PC-3 (cell line): ENCODE measurements at regions not wholly inside any gene's neighbourhood (a gene's known extent, or its start where the extent isn't known, plus 50 kb on each side); places are given as distances from the start of the nearest gene placed in this dataset.
A peak's percentile ranks its signal among the peaks of the same experiment; 100 is the strongest.

Experiments
- ATAC-seq: fragments of 200-7000 bp; cut with Tn5 transposase; 2 replicates; pipeline ENCODE4 v1.9.1; 2020; ENCODE audit warnings: mild to moderate bottlenecking, moderate library complexity
- BruUV-seq: library from RNA; stranded (reverse); fragments of 400-500 nt; replicated peaks from 2 replicates; lab custom pipeline; 2021; lab: Mats Ljungman, UMichigan
- CTCF ChIA-PET: fragments of 300-600 bp; sonication (Branson Sonifier 250); formaldehyde crosslinking; loops from one replicate; lab custom pipeline; 2022; ENCODE audit warnings: antibody characterized with exemption; lab: Charles Lee
- POLR2A ChIA-PET: fragments of 300-600 bp; sonication (Branson Sonifier 250); formaldehyde crosslinking; loops from one replicate; lab custom pipeline; 2022; ENCODE audit warnings: antibody characterized with exemption; ENCODE audit not compliant: unreplicated experiment; lab: Charles Lee
- DNase-seq: peaks from one replicate; pipeline ENCODE4 v3.0.0-alpha.2; 2015
- H2AFZ ChIP-seq: fragments of 300-600 bp; sonication (generic); 2 replicates; pipeline ENCODE4 v1.6.0; 2016; ENCODE audit warnings: antibody characterized with exemption, low read length
- H3F3A ChIP-seq: fragments of 300-600 bp; sonication (generic); one replicate; pipeline ENCODE4 v1.6.0; 2017; ENCODE audit warnings: antibody characterized with exemption, low read length, control low read depth, mild to moderate bottlenecking; ENCODE audit not compliant: unreplicated experiment
- H3K27ac ChIP-seq: fragments of 300-600 bp; sonication (generic); 2 replicates; pipeline ENCODE4 v1.5.1; 2016; ENCODE audit warnings: mild to moderate bottlenecking, low read length
- H3K27me3 ChIP-seq: fragments of 300-600 bp; sonication (generic); 2 replicates; pipeline ENCODE4 v1.6.1; 2016; ENCODE audit warnings: low read length, mixed read lengths
- H3K36me3 ChIP-seq: fragments of 300-600 bp; sonication (generic); 2 replicates; pipeline ENCODE4 v1.6.1; 2016; ENCODE audit warnings: low read depth, mixed run types, low read length, mixed read lengths
- H3K4me1 ChIP-seq: fragments of 300-600 bp; sonication (generic); 2 replicates; pipeline ENCODE4 v1.5.1; 2016; ENCODE audit warnings: low read length; ENCODE audit not compliant: insufficient read depth
- H3K4me2 ChIP-seq: fragments of 300-600 bp; sonication (generic); 2 replicates; pipeline ENCODE4 v1.6.0; 2016; ENCODE audit warnings: low read length
- H3K4me3 ChIP-seq: fragments of 300-600 bp; sonication (generic); 2 replicates; pipeline ENCODE4 v1.5.1; 2016; ENCODE audit warnings: mild to moderate bottlenecking, low read length, mixed read lengths
- H3K79me2 ChIP-seq: fragments of 300-600 bp; sonication (generic); 2 replicates; pipeline ENCODE4 v1.6.1; 2017; ENCODE audit warnings: low read length, mixed read lengths
- H3K9ac ChIP-seq: fragments of 300-600 bp; sonication (generic); 2 replicates; pipeline ENCODE4 v1.6.0; 2016; ENCODE audit warnings: mild to moderate bottlenecking, low read length
- H3K9me2 ChIP-seq: fragments of 300-600 bp; sonication (generic); replicated peaks from 2 replicates; pipeline ENCODE4 v1.6.1; 2016; ENCODE audit warnings: mixed run types, low read length, mixed read lengths
- H3K9me3 ChIP-seq: fragments of 300-600 bp; sonication (generic); 2 replicates; pipeline ENCODE4 v1.6.1; 2016; ENCODE audit warnings: low read length, mixed read lengths
- H4K20me1 ChIP-seq: fragments of 300-600 bp; sonication (generic); 2 replicates; pipeline ENCODE4 v1.6.1; 2016; ENCODE audit warnings: low read length, mixed read lengths
- CTCF ChIP-seq: fragments of 300-600 bp; sonication (generic); conservative IDR thresholded peaks from 2 replicates; pipeline ENCODE4 v1.5.1; 2017; ENCODE audit warnings: antibody characterized with exemption, low read depth, mild to moderate bottlenecking, low read length
- EZH2 ChIP-seq: fragments of 300-600 bp; sonication (generic); IDR thresholded peaks from one replicate; pipeline ENCODE4 v1.6.1; 2017; ENCODE audit warnings: antibody characterized with exemption, mild to moderate bottlenecking, low read length; ENCODE audit not compliant: unreplicated experiment
- EZH2phosphoT487 ChIP-seq: fragments of 300-600 bp; sonication (generic); IDR thresholded peaks from 2 replicates; pipeline ENCODE4 v1.6.1; 2018; ENCODE audit warnings: mild to moderate bottlenecking, antibody characterized with exemption, low read length, borderline replicate concordance
- intact Hi-C: fragments of 100-400 bp; cut with micrococcal nuclease; formaldehyde crosslinking; loops from 2 replicates; pipeline ENCODE4 v1.9.0; 2023

- Histone ChIP-seq H3K4me2 (peak overlapping the region; percentile 80), H3K9me2 (no peaks in the 10 kb centered on the region), H3K36me3 (no peaks in the 10 kb centered on the region), H3K27ac (no peak overlapping the region), H3K4me1 (peaks cover 8% of the 10 kb centered on the region; the same call in 1 of the 2 replicates), H3F3A (no peaks in the 10 kb centered on the region), H4K20me1 (no peaks in the 10 kb centered on the region), H2AFZ (0 out of 2 replicates have a peak overlapping the region, but pooled peaks have one; percentile 64), H3K4me3 (no peak overlapping the region), H3K9me3 (no peaks in the 10 kb centered on the region), H3K79me2 (no peaks in the 10 kb centered on the region), H3K27me3 (no peaks in the 10 kb centered on the region), H3K9ac (no peak overlapping the region)
- DNase-seq (no peak), ATAC-seq (no peak)
- ChIA-PET POLR2A (no interaction called here), CTCF (interaction anchor here (0.5 to 0.8 kb wide), 2 partner anchors 24 to 111 kb away, joined by 3 read pairs; no protein-coding TSS in a partner anchor)
- TF ChIP-seq EZH2 (no peak), CTCF (no peak), EZH2phosphoT487 (no peak)
- no TSS peak for BruUV-seq
- intact Hi-C loops, result loop anchor here (2.0 kb wide), 1 partner anchor 135 kb away; no protein-coding TSS in a partner anchor
Observed at GRCh38 chr9:121550041-121550440, 50.4 kb upstream of the GGTA1 start.

GRCh38 chr9:121550569-121551512, 51.2 kb upstream of the GGTA1 start:
- Histone ChIP-seq H3F3A (peaks cover under 1% of the 10 kb centered on the region), H2AFZ (peak overlapping the region; percentile 64; the same call in 1 of the 2 replicates), H3K27me3 (no peaks in the 10 kb centered on the region), H3K4me1 (peaks cover 10% of the 10 kb centered on the region), H3K9me3 (no peaks in the 10 kb centered on the region), H3K9ac (peak overlapping the region; percentile 39), H3K36me3 (no peaks in the 10 kb centered on the region), H3K9me2 (no peaks in the 10 kb centered on the region), H3K4me3 (peak overlapping the region; percentile 60), H4K20me1 (no peaks in the 10 kb centered on the region), H3K4me2 (peak overlapping the region; percentile 80), H3K79me2 (no peaks in the 10 kb centered on the region), H3K27ac (peak overlapping the region; percentile 4; the same call in 1 of the 2 replicates)
- no peak for TF ChIP-seq EZH2phosphoT487
- peak; percentile 77 for TF ChIP-seq CTCF
- TF ChIP-seq EZH2, result no peak
- POLR2A ChIA-PET, result interaction anchor here (0.6 kb wide), 1 partner anchor 88 kb away, joined by 5 read pairs; no protein-coding TSS in a partner anchor
- peak; percentile 77 for DNase-seq
- intact Hi-C loops, result loop anchor here (2.0 kb wide), 1 partner anchor 134 kb away; no protein-coding TSS in a partner anchor
- ATAC-seq, result peak; percentile 55
- CTCF ChIA-PET, result interaction anchor here (0.5 to 0.8 kb wide), 3 partner anchors 23 to 418 kb away, joined by 3 read pairs; no protein-coding TSS in a partner anchor
- BruUV-seq, result no TSS peak
